ENCODE measurements at regions not wholly inside any gene's neighbourhood (a gene's known extent, or its start where the extent isn't known, plus 50 kb on each side); places are given as distances from the start of the nearest gene placed in this dataset.

GRCh38 chr2:226411727-226412360, 387.8 kb downstream of the IRS1 start (continued):
- TF ChIP-seq MAZ (IDR thresholded peaks at IDR 0.05; ENCODE audit: borderline replicate concordance, low read depth, low read length): no peak
- TF ChIP-seq HOXB13 (CRISPR knock-in tag; IDR thresholded peaks at IDR 0.05; ENCODE audit: low read depth): no peak
- TF ChIP-seq RAD21 (conservative IDR thresholded peaks at IDR 0.05 in 1 of 2, IDR thresholded peaks at IDR 0.05 in 1 of 2): peak; percentile 29 to 38; a peak in 4 of 5 replicates
- no peak for TF ChIP-seq HEYL (CRISPR knock-in tag; IDR thresholded peaks at IDR 0.05)
- no peak for TF ChIP-seq RARB (CRISPR knock-in tag; IDR thresholded peaks at IDR 0.05)
- TF ChIP-seq CHD4 (IDR thresholded peaks at IDR 0.05; ENCODE audit: borderline replicate concordance): no peak
- TF ChIP-seq NR3C1 (IDR thresholded peaks at IDR 0.05): no peak
- TF ChIP-seq MAX (IDR thresholded peaks at IDR 0.05): peak; percentile 92
- TF ChIP-seq REST (IDR thresholded peaks at IDR 0.05): no peak
- no peak for TF ChIP-seq NPAS2 (CRISPR knock-in tag; IDR thresholded peaks at IDR 0.05; ENCODE audit: borderline replicate concordance)
- TF ChIP-seq BCL3 (IDR thresholded peaks at IDR 0.05): 0 out of 3 replicates have a peak, but pooled peaks have one; percentile 40
- no peak for TF ChIP-seq ZNF302 (CRISPR knock-in tag; IDR thresholded peaks at IDR 0.05)
- no peak for TF ChIP-seq ATOH8 (CRISPR knock-in tag; IDR thresholded peaks at IDR 0.05; ENCODE audit: low read depth)
- TF ChIP-seq ZC3H11A (IDR thresholded peaks at IDR 0.05): no peak

GRCh38 chr2:226411205-226411604, 388.4 kb downstream of the IRS1 start:
- DNase-seq (ENCODE audit: low read depth in 1 of 2, low spot score in 1 of 2) (no peak), FAIRE-seq (no peak), ATAC-seq (no peak)
- Histone ChIP-seq H3K9me3 (peaks cover 25% of the 10 kb centered on the region), H3K27ac (peak overlapping the region; percentile 75 to 78), H3K4me2 (peak overlapping the region; percentile 25), H3K4me1 (peaks cover 15% of the 10 kb centered on the region), H3K4me3 (no peak overlapping the region)
- TF ChIP-seq TFCP2L1 (CRISPR knock-in tag; IDR thresholded peaks at IDR 0.05): no peak
- ChIA-PET CTCF (no interaction called here), POLR2A (no interaction called here)
- WGBS (ENCODE audit: missing lambda C conversion rate): 86% methylated on average over 3 of the region's 3 CpGs

GRCh38 chr2:226410247-226410835, 389.3 kb downstream of the IRS1 start:
- H3K27ac ChIP-seq: peak overlapping the region; percentile 75 to 78; a peak in 4 of 6 replicates
- ChIA-PET POLR2A (no interaction called here), CTCF (no interaction called here)
- DNase-seq (ENCODE audit: low read depth in 1 of 2, low spot score in 1 of 2) (no peak), ATAC-seq (no peak), FAIRE-seq (no peak)
- H3K4me1 ChIP-seq: peaks cover 20% of the 10 kb centered on the region
- 69% methylated on average over 4 of the region's 4 CpGs for WGBS (ENCODE audit: missing lambda C conversion rate)
- peaks cover 25% of the 10 kb centered on the region for H3K9me3 ChIP-seq
- no peak overlapping the region for H3K4me2 ChIP-seq
- H3K4me3 ChIP-seq: no peak overlapping the region
- TF ChIP-seq E2F6 (IDR thresholded peaks at IDR 0.05; ENCODE audit: borderline replicate concordance, low read depth): no peak
- no peak for TF ChIP-seq USF2 (IDR thresholded peaks at IDR 0.05)
- no peak for TF ChIP-seq CHD2 (IDR thresholded peaks at IDR 0.05; ENCODE audit: low read length, partially characterized antibody)
- TF ChIP-seq BCL3 (IDR thresholded peaks at IDR 0.05): no peak
- no peak for TF ChIP-seq ESRRA (IDR thresholded peaks at IDR 0.05; ENCODE audit: borderline replicate concordance, low read length)
- no peak for TF ChIP-seq HOXA7 (CRISPR knock-in tag; IDR thresholded peaks at IDR 0.05)
- TF ChIP-seq RCOR1 (IDR thresholded peaks at IDR 0.05; ENCODE audit: low read depth, low read length): no peak
- TF ChIP-seq PBX3 (IDR thresholded peaks at IDR 0.05): no peak
- no peak for TF ChIP-seq CBX8 (IDR thresholded peaks at IDR 0.05)
- no peak for TF ChIP-seq KDM1A (IDR thresholded peaks at IDR 0.05; ENCODE audit: low read depth)
- no peak for TF ChIP-seq HDAC2 (IDR thresholded peaks at IDR 0.05)

Measured in A549 (cell line).